Left colon (tissue), 2 donors: ENCODE measurements at regions not wholly inside any gene's neighbourhood (a gene's known extent, or its start where the extent isn't known, plus 50 kb on each side); places are given as distances from the start of the nearest gene placed in this dataset.
A peak's percentile ranks its signal among the peaks of the same experiment; 100 is the strongest.
"Not testable (repeated sequence)": the region's sequence is repeated elsewhere in the genome, so short reads cannot be mapped to it uniquely, and the experiment has no call there.

Source experiments
- ATAC-seq: fragments of 200-7000 bp; cut with Tn5 transposase; one replicate; pipeline ENCODE4 v1.9.1; 2020; ENCODE audit warnings: mild to moderate bottlenecking, moderate library complexity
- DNase-seq, 2 donors: peaks; one replicate each; pipeline ENCODE4 v3.0.0-alpha.2; 2020
- intact Hi-C, 2 donors: fragments of 100-400 bp; cut with DNase I in 1 of 2; cut with micrococcal nuclease in 1 of 2; formaldehyde crosslinking; loops; one replicate each; pipeline versions ENCODE4 v1.11.2 to v1.14.0; 2022; cut with DNase I, micrococcal nuclease
- donor health status: DM: no; HTN: no; CAD: no.
- donor health status: DM: yes; HTN: yes; CAD: no.

DNA sequence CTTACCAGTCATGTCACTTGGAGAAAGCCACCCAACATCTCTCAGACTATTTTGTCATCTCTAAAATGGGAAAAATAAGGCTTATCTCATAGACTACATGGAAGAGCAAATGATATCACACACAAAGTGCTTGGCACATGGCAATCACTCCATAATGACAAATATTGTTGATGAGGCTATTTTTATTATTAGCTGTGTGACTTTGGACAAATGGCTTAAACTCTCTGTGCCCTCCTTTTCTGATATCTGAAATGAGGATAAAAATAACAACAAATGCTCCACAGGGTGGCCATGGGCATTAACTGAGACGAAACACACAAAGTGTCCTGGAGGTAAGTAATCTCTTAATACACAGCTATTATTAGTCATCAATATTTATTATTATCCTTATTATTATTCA is 125.5 kb upstream of the HAND1 start:
- DNase-seq (no peak), ATAC-seq (no peak)
- intact Hi-C loops, result no loop called here

DNA sequence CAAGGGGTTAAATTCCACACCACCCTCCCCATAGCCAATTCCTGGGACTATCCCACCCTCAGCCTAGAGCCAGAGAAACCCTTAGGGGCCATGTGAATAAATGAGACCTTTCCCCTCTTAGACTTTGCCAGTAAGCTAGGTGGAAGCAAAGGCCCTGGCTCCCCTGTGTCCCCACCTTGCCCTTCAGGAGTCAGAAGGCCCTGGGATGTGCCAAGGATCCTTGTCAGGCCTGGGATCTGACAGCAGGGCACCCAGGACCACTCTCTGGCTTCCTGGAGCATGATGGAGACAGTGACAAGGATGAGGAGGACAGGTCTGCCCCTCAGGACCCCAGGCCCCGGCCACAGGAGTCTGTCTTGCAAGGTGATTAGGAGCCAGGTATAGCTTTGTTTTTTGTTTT is 125.0 kb upstream of the HAND1 start:
- ATAC-seq (no peak), DNase-seq (no peak)
- intact Hi-C loops, result no loop called here

DNA sequence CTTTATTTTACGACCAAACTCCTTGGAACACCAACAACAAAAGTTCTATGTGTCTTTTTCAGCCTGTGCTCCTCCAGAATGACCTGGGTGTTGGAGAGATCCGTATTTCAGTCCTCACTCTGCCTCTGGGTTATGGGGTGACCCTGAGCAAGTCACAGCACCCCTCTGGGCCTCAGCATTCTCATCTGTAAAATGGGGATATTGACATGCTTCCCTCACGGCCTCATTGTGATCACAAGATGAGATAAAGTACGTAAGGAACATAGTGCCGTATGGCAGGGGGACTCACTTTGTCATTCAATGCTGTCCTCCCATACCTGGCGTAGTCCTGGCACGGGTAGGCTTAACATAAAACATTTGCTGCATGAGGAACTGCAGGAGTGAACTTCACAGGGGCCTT is 123.0 kb upstream of the HAND1 start:
- no peak for ATAC-seq
- intact Hi-C loops, result no loop called here
- DNase-seq, result no peak

DNA sequence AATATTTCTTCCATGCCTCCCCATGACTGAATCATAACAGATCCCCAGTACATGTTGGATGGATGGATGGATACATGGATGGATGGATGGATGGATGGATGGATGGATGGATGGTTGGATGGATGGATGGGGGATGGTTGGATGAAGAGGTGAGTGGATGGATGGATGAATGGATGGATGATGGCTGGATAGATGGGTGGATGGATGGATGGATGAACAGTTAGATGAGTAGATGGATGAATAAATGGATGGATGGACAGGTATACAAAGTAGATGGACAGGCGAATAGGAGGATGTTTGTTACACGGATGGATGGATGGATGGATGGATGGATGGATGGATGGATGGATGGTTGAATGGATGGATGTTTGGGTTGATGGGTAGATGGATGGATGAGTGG is 120.0 kb upstream of the HAND1 start:
- ATAC-seq, result no peak
- intact Hi-C loops, result no loop called here
- DNase-seq, result no peak

DNA sequence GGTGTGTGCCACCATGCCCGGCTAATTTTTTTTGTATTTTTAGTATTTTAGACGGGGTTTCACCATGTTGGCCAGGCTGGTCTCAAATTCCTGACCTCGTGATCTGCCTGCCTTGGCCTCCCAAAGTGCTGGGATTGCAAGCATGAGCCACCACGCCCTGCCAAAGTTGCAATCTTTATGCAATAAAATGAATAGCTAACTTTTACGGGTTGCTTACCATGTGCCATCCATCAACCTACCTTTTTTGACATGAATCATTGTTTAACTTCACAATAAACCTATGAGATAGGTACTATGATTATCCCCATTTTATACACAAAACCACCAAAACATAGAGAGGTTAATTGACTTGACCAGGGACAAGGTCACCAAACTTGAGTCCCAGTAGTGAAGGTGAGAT is 118.8 kb upstream of the HAND1 start:
- DNase-seq, intact Hi-C loops, ATAC-seq: not testable (repeated sequence)

DNA sequence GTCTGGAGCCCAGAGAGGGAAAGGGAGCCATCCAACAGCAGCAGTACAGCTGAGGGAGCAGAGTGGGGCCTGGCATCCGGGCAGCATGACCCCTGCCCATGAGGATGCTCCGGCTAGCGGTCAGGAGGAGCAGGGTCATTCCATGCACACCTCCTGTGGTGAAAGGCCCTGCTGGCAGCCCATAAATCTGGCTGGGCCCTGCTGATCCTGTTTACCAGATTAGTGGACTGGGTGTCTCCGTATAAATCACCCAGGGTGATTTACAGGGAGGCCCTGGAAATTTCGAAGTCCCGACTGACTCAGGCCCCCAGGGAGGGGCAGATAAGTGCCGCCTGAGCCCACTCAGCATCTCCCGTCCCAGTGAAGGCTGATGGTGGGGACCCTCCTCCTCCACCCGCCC is 117.6 kb upstream of the HAND1 start:
- no peak for ATAC-seq
- intact Hi-C loops, result no loop called here
- DNase-seq, result no peak

DNA sequence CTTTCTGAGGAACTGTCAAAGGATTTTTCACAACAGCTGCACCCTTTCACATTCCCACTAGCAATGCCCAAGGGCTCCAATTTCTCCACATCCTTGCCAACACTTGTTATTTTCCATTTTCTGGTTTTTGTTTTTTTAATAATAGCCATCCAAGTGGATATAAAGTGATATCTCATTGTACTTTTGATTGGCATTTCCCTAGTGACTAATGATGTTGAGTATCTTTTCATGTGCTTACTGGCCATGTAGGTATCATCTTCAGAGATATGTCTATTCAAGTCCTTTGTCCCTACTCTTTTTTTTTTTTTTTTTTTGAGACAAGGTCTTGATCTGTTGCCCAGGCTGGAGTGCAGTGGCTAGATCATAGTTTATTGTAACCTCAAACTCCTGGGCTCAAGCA is 115.8 kb upstream of the HAND1 start:
- no peak for DNase-seq
- ATAC-seq, result no peak
- intact Hi-C loops, result no loop called here

DNA sequence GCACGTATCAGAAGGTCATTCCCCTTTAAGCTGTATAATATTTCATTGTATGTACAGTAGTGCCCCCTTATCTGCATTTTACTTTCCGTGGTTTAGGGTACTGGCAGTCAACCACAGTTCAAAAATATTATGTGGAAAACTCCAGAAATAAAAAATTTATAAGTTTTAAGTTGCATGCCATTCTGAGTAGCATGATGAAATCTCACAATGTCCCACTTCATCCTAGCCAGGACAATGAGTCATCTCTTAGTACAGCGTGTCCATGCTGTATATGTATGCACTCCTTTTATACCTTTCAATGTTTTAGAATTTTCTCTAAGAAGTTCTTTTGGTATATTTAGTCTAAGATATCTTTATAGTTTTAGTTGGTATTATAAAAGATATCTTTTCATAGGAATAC is 115.0 kb upstream of the HAND1 start:
- DNase-seq, result no peak
- intact Hi-C loops, result no loop called here
- no peak for ATAC-seq

DNA sequence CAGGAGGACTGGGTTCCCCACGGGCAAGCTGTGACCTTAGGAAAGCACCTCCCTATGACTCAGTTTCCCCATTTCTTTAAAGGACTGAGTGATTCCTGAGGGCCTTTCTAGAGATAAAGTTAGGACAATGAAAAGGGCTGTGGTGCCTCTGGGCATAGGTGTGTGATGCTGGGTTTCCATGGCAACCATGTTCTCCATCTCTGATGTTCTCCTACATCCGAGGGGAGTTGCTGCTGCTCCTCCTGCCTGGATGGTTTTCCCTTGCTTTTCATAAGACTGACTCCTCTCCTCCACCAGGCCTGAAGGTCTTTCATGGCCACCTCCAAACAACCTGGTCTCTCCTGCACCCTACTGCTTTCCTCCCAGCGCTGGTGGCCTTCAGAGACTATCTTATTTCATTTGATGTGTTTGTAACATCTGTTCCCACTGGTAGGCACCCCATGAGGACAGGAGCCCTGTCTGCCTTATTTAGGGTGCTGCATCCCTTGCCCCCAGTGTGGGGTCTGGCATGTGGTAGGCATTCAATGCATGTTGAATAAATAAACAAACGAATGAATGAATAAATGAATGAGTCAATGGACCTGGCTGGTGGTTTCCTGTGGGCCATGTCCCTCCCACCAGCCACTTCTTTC is 112.2 kb upstream of the HAND1 start:
- intact Hi-C loops, result no loop called here
- ATAC-seq, result no peak
- DNase-seq, result no peak

DNA sequence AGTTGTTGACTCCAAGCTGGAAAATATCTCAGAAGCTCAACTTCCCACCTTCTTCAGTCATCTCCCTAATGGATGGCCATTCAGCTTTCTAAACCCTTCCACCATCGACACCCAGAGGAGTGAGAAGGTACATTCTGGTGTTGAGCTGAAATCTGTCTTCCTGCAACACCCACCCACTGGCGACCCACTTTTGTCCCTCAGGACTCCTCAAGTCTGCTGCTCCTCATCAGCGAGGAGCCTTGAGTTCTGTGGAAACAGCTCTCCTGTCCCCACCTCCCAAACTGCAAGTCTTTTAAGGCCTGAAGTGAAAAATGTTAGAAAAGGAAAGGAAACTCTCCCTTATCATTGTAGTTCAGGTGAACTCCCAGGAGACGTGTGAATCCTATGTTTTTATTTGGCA is 111.5 kb upstream of the HAND1 start:
- intact Hi-C loops, result no loop called here
- ATAC-seq, result no peak
- no peak for DNase-seq

DNA sequence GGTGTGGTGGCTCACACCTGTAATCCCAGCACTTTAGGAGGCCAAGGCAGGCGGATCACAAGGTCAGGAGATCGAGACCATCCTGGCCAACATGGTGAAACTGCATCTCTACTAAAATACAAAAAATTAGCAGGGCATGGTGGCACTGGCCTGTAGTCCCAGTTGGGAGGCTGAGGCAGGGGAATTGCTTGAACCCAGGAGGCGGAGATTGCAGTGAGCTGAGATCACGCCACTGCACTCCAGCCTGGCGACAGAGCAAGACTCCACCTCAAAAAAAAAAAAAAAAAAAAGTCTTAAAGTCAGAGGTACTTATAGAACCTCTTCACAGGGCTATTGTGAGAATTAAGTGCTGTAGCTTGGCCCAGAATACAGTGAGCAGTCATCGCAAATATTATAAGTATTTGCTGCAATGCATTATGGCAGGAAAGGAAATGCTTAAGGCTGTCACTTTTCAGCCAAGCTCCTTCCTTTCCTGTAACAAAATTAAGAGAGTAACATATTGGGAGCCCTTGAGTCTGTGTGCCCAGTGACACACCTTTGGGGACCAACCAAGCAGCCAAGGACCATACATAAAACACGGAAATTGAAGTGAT is 110.9 kb upstream of the HAND1 start:
- intact Hi-C loops, DNase-seq, ATAC-seq: not testable (repeated sequence)

DNA sequence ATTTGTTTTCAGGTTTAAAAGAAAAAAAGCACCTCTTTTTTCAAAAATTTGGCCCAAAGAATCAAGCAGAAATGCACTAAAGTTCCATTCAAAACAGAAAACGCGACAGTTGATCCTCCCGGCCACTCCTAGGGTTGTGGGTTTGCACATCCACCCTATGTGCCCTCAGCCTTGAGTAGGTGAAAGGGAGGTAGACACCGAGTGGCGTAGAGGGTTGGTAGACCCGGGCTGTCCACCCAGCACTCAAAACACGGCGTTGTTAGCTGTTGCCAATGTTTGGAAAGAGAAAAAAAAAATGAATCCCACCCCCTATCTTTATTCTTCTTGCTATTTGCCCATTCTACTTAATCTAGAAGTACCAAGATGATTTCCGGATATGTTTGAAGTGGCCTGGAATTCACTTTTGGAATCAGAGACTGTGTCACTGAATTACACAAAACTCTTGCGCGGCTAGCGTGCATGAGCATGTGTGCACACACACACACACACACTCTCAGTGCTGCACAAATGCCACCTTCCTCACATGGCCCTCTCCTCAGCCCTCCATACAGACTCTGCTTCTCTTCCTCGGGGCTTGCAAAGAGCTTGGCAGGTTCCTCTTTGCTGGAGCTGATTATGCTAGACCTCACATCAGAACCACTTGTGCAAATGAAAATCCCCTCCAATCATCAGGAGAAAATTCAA is 110.2 kb upstream of the HAND1 start:
- DNase-seq (no peak), ATAC-seq (no peak)
- intact Hi-C loops, result no loop called here

DNA sequence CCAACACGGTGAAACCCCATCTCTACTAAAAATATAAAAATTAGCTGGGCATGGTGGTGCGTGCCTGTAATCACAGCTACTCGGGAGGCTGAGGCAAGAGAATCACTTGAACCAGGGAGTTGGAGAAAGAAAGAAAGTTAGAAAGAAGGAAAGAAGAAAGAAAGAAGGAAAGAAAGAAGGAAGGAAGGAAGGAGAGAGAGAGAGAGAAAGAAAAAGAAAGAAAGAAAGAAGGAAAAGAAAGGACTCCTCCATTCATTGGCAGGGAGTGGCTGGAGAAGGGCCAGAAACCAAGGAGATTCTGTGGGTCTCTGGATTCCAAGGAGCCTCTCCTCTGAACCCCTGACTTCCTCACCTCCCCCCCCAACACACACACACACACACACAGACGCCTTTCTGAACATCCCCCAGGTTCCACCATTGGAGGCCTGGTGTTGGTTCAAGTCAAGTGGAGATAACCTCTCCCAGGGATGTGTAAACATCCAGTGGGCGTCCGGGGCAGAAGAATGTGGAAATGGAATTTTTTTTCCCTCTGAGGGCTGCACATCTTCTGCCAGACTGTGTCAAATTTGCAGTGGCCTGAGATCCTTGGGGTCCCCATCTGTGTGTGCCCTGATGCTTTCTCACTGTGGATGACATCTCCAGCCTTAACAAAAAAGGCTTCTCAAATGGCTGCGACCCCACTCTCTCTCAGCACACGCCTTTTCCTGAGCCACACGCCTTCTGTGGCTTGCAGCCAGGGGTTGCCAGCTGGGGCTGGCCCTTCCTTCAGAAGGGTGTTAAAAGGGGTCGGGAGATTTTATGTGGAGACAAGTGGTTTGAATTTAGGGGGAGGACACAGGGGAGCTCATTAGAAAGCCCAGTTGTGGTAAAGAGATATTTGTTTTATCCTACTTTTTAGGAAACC is 109.3 kb upstream of the HAND1 start:
- intact Hi-C loops, result no loop called here
- ATAC-seq, result no peak
- DNase-seq, result no peak

DNA sequence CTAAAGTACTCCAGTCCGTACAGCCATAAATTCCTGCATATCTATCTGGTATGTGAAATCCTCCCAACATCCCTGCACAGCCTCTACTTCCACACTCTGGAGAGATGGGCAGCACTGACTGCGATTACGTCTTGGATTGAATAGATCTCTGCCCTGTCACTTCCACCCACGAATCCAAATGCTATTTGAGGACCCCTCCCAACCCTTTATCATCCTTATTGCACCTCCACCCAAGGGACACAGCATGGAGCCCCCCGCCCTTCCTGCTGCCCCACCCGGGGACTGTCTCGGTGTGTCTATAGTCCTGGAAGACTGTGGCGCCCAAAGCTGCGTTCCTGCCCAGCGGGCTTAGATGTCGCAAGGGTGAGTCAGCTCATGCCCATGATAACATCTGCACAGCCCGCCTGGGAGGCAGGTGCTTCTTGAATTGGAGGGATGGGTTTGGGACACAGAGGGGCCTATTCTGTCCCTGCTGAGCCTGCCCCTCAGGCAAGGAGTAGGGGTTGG is 105.7 kb upstream of the HAND1 start:
- ATAC-seq (no peak), DNase-seq (no peak)
- intact Hi-C loops, result no loop called here

DNA sequence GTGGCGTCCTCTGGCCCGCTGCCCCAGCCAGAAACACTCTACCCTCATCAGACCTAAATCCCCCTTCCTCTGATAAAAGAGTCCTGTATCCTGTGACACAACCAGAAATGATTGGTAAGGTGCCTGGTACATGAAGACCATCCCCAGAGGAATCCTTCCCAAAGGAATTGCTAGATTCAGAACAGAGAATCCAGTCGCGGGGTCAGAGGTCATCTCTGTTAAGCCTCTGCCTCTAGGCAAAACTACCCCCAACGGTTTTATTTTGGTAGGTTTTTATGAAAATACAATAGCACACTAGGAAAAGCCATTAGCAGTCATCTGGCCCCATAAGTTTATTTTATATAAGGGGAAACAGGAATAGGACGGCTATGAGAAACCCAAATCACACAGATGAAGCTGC is 102.4 kb upstream of the HAND1 start:
- DNase-seq (no peak), ATAC-seq (no peak)
- intact Hi-C loops, result no loop called here

DNA sequence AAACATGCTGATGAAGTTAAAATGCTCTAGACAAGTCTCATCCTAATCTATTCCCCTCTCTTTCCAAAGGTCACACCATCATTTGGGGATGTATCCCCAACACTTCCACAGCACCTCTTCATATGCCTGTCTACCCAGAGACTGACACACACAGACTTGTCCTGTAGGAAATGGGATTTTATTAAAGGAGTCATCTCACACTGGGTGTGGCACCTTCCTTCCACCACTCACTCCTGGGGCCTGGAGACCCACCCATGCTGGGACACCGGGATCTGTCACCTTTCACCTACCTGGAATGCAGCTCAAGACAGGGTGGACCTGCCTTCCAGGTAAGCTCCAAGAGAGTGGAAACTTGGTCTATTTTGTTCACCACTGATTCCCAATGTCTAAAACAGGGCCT is 99.4 kb upstream of the HAND1 start:
- peak; percentile 71 for ATAC-seq
- intact Hi-C loops, result no loop called here
- peak in 1 of 2 donors; percentile 14 for DNase-seq

DNA sequence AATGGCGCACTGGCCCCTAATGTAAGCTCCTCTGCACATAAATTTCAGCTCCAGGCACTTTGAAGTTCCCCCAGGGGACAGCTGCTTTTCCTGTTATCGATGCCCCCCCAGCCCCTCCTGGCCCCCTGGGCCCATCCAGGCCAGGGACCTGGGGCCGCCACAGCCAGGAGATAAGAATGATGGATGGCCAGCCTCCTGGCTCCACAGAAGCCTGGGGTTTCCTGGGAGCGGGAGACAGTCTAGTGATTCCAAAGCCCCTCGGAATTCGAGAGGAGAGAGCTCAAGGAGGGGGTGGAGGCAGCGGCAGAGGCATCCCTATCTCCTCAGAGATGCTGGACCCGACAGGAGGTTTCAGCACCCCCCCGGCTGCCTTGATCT is 98.4 kb upstream of the HAND1 start:
- ATAC-seq (no peak), DNase-seq (no peak)
- intact Hi-C loops, result no loop called here

DNA sequence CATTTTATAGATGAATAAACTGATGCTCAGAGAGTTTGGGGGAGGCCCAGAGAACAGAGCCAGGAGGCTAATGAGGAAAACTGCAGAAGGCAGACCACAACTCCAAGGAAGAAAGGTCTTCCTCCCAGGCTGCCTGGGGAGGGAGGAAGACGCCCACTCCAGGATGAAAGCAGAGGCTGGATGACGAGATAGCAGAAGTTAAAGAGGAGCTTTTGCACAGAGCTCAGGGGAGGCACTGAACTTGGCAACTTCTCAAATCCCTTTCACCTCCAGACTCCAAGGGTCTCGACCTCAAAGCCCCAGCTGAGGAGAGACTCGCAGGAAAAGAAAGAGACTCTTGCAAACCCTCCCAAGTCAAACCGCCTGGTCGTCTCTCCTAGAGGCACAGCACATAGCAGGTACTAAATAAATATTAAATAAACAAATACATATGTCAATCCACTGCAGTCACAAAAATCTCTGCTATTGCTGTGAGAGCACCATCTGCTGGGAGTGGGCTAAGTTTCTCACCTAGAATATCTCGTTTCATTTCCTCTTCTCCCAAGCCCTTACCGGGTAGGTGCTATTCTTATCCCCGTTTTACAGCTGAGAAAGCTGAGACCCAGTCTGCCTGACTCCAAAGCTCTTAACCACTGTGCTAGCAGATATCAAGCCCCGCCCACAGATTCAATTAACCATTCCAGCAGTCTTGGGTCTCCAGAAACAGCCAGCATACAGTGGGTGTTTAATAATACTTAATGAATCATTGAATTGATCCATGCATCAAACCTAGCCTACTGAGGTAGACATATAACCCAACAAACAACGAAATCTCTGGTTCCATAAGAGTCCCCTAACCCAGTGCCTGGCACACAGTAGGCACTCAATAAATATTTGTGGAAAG is 97.8 kb upstream of the HAND1 start:
- intact Hi-C loops, result no loop called here
- no peak for ATAC-seq
- no peak for DNase-seq

DNA sequence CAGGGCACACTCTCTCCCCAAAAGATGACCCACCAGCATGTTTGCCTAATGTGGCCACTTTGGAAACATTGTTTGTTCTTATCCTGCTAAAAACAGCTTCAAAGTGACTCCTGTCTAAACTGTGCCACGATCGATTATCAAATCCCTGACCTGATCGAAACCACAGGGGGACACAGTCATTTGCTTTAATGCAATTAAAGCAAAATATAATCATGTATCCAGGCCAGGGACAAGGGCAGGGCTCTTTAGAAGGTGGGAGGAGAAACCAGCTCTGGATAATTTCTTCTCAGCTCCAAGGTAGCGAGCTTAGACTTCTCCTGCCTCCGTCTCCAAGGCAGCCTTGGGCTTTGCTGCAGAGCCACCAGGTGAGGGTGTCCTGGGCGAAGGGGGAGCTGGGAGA is 95.0 kb upstream of the HAND1 start:
- ATAC-seq (no peak), DNase-seq (no peak)
- intact Hi-C loops, result no loop called here
